ENCODE measurements at regions not wholly inside any gene's neighbourhood (a gene's known extent, or its start where the extent isn't known, plus 50 kb on each side); places are given as distances from the start of the nearest gene placed in this dataset.

DNA sequence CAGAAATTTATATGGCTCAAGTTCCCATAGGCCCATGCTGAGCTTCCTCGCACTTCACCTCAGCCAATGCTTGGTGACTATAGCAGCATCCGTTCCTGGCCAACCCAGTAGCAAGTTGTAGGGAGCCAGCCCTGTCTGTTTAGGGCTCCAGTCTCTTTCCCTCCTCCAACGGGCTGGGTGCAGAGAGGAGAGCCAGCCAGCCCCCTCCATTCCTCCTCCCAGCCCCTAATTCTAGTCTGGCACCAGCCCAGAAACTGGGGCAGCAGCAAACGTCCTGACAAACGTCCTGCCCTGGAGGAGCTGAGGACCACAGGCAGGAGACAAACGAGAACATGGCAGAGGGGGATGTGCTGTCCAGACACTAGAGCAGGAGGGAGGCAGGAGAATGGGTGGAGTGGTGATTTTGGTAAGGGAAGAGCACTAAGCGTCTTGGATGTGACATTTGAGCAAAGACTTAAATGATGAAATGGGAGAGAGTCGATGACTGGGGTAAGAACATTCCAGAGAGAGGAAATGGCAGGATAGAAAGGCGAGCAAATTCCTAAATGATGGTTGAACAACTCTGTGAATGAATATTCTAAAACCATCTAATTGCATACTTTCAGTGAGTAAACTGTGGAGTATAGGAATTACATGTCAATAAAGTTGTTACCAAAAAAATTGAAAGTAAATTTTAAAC lies 222.5 kb upstream of the DAPK1 start:
- TF ChIP-seq FOXK2 (IDR thresholded peaks at IDR 0.05) = no peak
- no peak for TF ChIP-seq SP1 (IDR thresholded peaks at IDR 0.05)
- TF ChIP-seq BHLHE40 (IDR thresholded peaks at IDR 0.05; ENCODE audit: borderline replicate concordance) = no peak
- TF ChIP-seq FOXA1 (IDR thresholded peaks at IDR 0.05) = no peak
- TF ChIP-seq L3MBTL2 (conservative IDR thresholded peaks at IDR 0.05) = no peak
- TF ChIP-seq, protein P1, sequence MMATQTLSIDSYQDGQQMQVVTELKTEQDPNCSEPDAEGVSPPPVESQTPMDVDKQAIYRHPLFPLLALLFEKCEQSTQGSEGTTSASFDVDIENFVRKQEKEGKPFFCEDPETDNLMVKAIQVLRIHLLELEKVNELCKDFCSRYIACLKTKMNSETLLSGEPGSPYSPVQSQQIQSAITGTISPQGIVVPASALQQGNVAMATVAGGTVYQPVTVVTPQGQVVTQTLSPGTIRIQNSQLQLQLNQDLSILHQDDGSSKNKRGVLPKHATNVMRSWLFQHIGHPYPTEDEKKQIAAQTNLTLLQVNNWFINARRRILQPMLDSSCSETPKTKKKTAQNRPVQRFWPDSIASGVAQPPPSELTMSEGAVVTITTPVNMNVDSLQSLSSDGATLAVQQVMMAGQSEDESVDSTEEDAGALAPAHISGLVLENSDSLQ (IDR thresholded peaks at IDR 0.05) = no peak
- no peak for TF ChIP-seq ELF4 (IDR thresholded peaks at IDR 0.05)
- no peak for TF ChIP-seq TARDBP (IDR thresholded peaks at IDR 0.05)
- TF ChIP-seq ZNF384 (IDR thresholded peaks at IDR 0.05) = no peak
- no peak for TF ChIP-seq SUZ12 (IDR thresholded peaks at IDR 0.05)
